MV-4-11 (cell line): ENCODE measurements at regions not wholly inside any gene's neighbourhood (a gene's known extent, or its start where the extent isn't known, plus 50 kb on each side); places are given as distances from the start of the nearest gene placed in this dataset.

ENCODE experiments used
- DNase-seq: peaks from one replicate; lab custom pipeline; 2025; lab: John Stamatoyannopoulos, UW

- DNase-seq, result no peak
Measured at GRCh38 chr13:99055281-99055680, 77.4 kb upstream of the DOCK9 start.

DNA sequence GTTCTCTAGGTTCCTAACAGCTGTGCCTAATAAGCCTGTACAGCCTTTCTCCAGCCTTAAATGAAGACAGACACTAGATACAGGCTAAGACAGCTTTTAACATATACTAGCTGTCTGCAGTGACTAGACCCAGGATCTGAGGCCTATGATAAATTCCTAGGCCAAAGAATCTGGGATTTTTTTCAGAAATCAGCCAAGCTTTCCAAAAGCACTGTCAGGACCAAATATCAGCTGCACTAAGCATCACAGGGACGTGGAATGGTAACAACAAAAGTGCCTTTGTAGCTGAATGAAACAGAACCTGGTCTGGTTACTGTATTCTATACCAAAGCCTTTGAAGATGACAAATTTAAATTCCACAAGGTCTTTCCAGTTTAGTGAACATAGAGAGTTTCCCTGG is 77.9 kb upstream of the DOCK9 start:
- DNase-seq, result no peak

DNA sequence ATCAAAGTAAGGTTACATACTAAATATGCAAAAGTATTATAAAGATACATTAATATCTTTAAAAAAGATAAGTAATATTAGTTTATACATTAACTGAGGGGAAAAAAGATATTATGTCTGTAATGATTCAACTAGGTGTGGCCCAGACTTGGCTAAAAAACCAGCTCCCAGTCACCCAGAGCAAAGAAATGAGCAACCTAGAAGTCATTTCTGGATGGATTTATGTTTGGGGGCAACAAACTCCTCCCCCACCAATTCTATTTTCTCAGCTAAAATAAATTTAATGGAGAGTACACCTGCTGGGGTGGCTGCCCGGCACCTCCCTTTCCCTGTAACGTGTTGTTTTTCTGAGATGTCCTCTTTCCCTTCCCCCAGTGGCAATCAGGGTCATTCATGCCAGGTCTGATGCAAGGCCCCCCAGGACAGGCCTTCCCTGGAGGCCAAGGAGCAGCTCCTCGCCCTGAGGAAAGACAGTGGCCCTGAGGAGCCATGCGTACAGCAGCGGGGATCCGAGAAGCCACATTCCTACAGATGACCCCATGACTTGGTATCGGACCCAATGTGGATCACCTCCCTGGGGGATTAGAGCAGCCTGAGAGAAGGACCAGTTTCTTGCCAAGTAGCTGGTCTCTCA is 78.6 kb upstream of the DOCK9 start:
- DNase-seq, result no peak

- no peak for DNase-seq
Measured at GRCh38 chr13:99057310-99057975, 79.6 kb upstream of the DOCK9 start.

DNA sequence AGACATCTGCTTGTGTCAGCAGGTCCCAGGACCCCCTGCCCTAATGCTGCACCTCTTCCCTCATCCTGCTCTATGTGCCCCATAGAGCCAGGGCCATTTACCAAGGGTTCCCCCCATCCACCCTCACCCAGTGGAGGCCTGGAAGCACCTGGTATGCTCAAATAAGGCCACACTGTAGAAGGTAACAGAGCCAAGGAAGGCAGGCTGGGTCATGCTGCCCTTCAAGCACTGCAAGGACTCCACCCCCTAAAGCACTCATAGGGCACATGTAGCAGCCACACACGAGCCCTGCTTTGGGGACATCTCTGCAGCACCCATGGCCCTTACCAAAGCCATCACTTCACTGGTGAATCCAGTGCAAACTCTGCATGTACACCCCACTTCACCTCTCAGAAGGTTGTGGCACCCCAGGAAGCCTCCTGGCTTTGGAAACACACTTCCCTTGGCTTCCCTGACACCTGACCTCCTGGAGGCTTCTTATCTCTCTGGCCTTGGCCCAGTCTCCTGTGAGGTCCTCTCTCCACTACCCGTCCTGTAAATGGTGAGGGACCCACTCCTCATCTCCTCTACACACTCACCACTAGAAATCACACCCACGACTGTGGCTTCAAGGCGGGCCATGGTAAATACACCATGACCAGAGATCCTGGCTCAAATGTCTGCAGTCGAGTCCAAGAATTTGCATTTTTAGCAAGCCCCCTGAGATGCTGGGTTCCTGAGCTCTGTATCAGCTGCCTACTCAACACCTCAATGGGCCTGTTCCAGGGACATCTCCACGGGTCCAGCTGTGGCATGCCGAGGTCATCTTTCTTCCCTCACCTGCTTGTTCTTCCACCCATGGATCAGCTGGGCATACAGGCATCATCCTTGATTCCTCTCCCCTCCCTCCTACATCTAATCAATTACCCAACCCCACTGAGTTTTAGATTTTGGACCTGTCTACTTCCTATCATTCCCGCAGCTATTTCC is 80.9 kb upstream of the DOCK9 start:
- DNase-seq, result no peak

- DNase-seq, result no peak
Measured at GRCh38 chr13:99059498-99060075, 81.7 kb upstream of the DOCK9 start.

GRCh38 chr13:99061411-99061810 is 83.5 kb upstream of the DOCK9 start:
- no peak for DNase-seq

DNA sequence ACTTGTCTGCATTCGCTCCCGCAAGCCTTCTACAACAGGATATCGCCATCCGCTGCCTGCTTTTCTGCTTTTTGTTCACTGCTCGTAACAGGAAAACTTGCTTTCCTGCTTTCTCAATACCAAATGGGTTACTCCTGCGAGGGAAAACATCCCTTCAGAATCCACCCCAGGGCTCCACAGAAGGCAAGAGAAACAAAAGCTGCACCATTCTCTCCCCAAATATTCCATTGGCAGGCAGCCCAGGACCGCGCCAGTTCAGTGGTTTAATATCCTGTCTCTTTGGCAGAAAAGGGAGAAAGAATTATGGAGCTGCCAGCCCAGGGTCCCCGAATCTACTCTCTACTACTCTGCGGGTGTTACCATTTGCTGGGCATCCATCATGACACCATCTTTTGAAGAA is 84.7 kb upstream of the DOCK9 start:
- DNase-seq, result no peak

DNA sequence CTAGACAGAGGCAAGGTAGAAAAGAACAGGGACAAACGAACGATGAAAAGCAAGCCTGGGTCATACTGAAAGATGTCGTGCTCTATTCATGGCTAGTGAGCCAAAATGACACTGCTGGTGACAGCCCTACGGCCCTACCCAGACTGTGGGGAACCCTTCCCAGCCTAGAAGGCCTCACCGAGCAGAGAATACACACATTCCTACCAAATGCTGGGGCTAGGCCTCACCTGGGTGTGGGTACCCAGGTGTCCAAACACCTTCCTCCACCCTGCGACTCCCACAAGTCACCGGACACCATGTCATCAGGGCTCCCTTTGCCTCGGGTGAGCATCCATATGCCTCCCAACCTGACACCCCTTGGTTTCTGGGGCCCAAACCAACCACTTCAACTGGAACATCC is 85.3 kb upstream of the DOCK9 start:
- no peak for DNase-seq

- peak; percentile 62 for DNase-seq
Measured at GRCh38 chr13:99063952-99064351, 86.1 kb upstream of the DOCK9 start.

GRCh38 chr13:99064624-99065234 is 86.9 kb upstream of the DOCK9 start:
- no peak for DNase-seq

DNA sequence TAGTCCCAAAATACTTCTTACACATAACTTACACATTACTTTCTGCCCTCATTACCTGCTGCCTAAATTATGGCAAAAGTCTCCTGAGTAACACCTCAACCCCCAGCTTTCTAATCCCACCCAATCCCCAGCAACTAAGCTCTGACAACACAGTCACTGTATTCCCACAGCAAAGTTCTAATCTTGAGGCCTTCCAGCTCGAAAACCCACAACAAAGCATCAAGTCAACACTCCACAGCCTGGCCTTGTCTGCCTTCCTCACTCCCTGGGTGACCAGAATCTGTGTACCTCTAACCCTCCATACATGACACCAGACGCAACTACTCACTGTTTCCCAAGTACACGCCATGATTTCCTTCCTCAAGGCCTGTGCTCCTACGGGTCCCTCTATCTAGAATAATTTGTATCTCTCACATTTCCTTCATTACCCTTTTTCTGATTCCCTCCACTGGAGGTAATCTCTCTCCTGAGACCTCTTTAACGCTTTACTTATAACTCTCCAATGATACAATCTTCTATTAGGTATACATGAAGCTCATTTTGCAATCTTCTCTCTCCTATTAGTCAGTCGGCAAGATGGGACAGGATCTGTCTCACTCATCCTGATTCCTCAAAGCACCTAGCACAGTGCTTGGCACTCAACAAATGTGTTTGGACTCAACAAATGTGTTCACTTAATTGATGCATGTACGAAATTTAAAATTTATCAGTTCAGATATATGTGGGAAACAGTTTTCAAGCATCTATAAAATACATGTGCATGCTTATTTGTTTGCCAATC is 87.6 kb upstream of the DOCK9 start:
- no peak for DNase-seq

DNA sequence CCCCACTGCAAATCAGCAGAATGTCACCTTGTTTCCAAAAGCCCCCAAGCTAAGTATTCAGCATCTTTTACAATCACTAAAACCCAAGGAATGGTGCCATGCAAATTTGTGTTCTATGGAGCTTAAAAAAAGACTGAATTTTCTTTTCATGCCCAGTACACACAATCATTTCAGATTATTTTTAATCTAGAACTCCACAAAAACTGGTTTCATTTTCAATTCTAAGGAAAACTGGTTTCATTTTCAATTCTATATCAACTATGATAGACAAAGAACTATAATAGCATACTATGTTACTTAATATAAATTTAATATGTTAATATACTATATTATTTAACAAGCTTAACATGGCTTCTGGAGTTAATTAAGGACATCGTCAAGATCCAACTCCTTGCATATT is 88.4 kb upstream of the DOCK9 start:
- DNase-seq, result no peak

GRCh38 chr13:99067159-99067985 is 89.5 kb upstream of the DOCK9 start:
- DNase-seq, result no peak

DNA sequence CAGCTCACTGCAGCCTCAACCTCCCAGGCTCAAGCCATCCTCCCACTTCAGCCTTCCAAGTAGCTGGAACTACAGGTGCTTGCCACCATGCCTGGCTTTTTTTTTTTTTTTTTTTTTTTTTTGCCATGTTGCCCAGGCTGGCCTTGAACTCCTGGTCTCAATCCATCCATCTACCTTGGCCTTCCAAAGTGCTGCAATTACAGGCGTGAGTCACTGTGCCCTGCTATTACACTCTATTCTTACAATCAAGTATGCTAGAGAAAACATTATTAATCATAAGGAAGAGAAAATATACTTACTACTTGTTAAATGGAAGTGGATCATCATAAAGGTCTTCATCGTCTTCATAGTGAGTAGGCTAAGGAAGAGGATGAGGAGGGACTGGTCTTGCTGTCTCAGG is 93.3 kb upstream of the DOCK9 start:
- DNase-seq, result no peak

- no peak for DNase-seq
Measured at GRCh38 chr13:99071666-99072065, 93.8 kb upstream of the DOCK9 start.

- no peak for DNase-seq
Measured at GRCh38 chr13:99072356-99072755, 94.5 kb upstream of the DOCK9 start.

DNA sequence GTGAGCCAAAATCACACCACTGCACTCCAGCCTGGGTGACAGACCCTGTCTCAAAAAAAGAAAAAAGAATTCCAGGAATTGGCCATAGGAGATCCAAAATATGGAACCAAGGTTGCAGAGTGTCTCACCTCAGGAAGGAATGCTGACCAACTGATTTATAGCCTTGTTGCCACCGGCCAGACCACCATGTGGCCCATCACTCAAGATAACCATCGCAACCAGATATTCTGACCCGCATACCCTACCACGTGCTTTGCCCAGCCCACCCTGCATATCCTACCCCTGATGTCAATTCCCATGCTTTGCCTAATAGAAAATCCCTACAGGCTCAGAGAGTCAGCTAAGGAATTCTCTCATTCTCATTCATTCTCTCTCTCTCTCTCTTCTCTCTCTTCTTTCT is 95.1 kb upstream of the DOCK9 start:
- DNase-seq, result no peak

GRCh38 chr13:99074693-99075092 is 96.8 kb upstream of the DOCK9 start:
- peak; percentile 37 for DNase-seq
